IPS-NIHi11 (cell line): ENCODE measurements at regions not wholly inside any gene's neighbourhood (a gene's known extent, or its start where the extent isn't known, plus 50 kb on each side); places are given as distances from the start of the nearest gene placed in this dataset.
"Not testable (repeated sequence)": the region's sequence is repeated elsewhere in the genome, so short reads cannot be mapped to it uniquely, and the experiment has no call there.

Source experiments
- DNase-seq: peaks from one replicate; pipeline ENCODE4 v3.0.0; 2012; ENCODE audit warnings: mixed read lengths, low spot score

DNA sequence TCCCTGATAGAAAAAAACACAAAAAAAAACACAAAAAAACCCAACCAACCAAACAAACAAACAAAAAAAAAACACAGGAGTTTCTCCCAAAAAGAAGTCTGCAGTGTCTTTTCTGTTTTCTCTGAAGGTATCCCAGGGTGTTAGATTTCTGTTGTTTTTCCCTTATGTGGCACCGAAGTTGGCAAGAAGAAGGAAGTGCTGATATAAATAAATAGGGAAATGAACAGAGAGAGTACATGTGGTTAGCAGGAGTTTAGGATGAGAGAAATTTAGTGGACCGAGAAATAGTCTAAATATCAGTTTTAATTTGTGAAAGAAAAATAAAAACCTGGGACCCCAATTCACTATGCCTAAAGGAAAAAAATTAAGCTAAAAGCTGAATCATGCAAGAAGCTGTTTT is 287.0 kb upstream of the SGCG start:
- no peak for DNase-seq

DNA sequence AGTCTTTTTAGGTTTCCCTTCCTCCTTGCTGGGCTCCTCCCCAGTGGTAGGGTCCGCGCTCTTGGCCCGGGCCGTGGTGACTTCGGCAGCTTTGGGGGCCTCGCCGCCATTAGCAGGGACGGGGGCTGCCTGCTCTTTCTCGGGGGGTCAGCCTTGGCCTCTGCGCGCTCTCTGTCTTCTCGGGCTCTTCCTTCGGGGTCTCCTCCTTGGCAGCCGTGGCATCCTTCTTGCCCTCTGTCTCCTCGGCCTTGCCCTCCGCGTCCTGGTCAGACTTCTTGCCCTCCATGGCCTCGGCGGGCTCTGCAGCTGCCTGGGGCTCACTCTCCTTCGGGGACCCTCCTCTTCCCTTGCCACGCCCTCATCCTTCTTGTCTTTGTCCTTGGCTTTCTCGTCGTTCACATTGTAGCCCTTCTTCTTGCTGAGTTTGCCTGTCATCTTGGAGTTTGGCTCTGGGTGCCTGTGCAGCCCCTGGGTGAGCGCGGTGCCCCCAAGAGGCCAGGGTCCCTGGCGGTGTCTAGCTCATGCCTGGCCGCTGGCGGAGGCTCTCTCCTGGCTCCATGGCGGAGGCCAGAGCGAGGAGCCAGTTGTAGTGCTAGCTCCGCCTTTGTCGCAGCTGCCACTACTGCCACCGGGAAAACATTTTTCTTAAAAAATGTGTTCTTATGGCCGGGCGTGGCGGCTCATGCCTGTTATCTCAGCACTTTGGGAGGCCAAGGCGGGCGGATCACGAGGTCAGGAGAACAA is 283.0 kb upstream of the SGCG start:
- DNase-seq, result no peak

DNA sequence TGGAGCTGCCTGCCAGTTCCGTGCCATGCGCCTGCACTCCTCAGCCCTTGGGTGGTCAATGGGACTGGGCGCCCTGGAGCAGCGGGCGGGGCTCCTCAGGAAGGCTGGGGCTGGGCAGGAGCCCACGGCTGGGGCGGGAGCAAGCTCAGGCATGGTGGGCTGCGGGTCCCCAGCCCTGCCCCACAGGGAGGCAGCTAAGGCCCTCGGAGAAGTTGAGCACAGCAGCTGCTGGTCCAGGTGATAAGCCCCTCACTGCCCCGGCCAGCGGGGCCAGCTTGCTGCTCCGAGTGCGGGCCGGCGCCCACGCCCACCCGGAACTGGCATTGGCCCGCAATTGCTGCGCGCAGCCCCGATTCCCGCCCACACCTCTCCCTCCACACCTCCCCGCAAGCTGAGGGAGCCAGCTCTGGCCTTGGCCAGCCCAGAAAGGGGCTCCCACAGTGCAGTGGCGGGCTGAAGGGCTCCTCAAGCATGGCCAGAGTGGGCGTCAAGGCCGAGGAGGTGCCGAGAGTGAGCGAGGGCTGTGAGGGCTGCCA is 280.3 kb upstream of the SGCG start:
- not testable (repeated sequence) for DNase-seq

DNA sequence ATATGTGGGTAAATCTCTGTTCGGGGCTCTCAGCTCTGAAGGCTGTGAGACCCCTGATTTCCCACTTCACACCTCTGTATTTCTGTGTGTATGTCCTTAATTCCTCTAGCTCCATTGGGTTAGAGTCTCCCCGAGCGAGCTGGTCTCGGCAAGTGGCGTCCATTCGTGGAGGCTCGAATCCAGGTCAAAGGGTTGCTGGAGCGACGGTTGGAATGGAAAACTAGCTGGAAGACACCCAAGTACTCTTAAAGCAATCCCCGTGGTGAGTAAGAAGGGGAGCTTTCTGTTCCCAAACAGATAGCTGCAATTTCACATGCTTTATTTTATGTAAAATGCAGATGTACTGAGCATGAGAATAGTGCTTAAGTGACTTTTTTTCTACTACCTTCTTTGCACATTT is 277.5 kb upstream of the SGCG start:
- no peak for DNase-seq

DNA sequence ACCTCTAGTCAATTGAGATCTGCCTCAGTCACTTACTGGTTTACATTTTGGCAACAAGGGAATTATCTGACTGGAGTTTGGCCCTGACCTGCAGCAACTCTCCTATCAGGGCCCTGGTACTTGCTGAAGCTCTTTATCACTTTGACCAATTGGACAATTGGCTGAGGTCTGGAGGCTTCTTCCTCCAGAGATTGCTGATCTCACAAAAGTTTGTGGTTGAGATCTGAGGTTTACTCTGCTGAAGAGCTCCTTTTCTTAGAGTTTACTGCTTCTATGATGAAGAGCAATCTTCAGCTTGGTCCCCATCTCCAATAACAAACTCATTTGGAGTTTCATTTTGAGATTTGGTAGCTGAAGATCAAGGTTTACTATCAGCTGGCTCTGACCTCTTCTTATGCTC is 276.9 kb upstream of the SGCG start:
- DNase-seq, result no peak

DNA sequence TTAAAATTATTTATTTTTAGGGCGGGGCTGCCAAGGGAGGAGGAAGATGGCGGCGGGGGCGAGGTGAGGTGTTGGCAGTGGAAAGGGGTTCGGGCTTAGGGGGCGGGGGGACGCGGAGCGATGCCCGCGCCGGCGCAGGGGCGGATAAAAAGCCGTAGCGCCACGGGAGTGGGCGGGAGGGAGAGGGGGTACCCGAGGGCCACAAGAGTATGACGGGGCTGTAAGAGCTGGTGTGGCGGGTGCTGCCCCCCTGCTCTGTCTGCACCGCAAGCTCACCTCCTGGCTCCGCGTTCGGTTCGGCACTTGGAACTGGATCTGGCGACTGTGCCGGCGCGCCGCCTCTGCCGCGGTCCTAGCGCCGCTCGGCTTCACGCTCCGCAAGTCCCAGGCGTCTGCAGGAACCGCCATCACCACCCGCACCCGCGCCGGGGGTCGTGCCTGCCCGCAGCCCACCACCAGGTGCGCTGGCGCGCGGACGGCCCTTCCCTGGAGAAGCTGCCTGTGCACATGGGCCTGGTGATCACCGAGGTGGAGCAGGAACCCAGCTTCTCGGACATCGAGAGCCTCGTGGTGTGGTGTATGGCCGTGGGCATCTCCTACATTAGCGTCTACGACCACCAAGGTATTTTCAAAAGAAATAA is 265.2 kb upstream of the SGCG start:
- DNase-seq, result peak; percentile 79

DNA sequence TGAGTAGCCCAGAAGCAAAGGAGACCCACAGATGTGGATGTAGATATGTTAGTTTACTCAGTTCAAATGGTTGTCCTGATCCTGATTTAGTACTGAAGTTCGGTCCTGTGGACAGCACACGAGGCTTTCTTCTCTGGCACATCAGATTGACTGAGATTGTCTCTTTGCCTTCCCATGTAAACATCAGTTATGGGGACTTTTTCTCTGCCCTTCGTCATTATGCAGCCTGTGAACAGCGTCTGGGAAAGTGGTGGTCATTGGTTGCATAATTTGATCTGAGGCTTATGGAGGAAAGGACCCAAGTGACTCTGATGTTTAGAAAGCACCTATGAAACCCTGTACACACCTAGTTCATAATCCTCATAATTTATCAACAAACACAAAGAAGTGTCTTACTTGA is 264.5 kb upstream of the SGCG start:
- DNase-seq, result not testable (repeated sequence)

DNA sequence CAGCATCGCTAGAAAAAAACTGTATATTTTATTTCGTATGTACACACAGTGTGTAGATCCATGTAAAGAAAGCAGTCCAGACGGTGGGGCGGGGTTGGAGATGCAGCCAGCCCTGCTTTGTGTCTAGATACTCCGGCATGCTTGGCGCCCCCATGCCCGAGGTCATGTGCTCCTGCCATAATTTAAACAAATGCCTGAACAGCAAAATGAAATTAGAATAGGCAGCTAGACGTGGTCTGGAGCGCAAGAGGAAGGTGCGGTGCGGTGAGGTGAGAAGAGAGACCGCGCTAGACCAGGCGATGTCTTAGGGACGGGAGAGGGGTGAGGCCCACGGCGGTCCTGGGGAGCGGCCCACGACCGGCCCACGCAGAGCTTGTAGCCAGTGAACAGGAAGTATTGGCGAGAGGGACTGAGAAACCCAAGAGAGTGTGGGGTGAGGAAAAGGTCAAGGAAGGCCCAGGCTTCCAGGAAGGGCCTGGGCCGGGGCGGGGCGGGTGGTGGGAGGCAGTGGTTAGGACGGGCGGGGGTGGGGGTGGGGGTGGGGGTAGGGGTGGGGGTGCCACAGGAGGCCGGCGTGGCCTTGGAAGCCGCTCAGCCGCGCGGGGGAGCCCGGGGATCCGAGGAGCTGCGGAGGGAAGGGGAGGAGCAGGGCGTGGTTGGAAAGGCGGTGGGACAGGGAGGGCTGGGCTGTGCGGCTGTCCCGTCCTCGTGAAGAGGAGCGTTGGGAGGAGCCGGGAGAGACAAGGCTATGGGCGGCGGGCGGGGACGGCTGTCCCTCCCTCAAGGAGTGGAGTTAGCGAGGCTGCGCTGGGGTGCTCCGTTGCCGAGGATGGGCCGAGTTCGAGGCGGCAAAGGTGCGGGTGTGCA is 254.7 kb upstream of the SGCG start:
- peak; percentile 76 for DNase-seq

DNA sequence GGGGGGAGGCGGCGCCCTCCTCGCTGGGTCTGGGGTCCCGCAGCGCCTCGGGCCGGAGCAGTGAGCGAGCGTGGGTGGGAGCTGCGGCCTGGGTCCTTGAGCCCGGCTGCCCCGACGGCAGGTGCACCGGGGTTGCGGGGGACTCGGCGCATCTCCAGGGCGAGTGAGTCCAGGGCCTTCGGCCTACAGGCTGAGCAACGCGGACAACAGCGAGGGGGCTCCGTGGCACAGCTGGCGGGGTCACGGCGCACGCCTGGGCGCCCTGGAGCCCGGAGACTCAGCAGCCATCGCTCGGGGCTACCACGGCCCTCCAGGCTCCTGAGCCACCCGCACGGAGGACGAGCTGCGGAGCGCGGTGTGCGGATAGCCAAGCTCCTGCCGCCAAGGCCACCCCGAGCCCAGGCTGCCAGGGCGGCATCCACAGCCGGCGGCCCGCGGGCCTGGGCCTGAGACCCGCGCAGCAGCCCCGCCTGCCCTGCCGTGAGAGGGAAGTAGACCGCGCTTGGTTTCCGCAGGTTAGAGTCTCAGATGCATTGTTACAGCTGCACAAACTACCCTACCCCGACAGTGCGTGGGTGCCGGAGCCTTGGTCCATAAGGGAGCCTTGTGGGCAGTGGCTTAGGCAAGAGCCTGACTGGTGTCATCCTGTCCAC is 253.9 kb upstream of the SGCG start:
- peak; percentile 38 for DNase-seq

DNA sequence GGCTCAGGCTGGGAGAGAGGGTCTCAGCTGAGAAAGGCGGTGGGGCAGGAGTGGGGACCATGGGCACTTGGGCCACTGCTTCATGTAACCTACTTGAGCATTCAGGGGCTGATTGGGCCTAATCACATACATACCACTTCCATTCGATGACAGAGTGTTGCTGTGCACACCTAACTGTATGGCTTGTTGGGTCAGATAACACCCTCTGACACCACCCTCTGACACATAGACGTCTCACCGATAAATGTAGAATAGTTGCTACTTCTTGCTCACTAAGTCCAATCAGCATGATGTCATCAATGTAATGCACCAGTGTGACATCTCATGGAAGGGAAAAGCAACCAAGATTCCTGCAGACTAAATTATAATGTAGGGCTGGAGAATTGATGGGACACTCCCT is 252.9 kb upstream of the SGCG start:
- not testable (repeated sequence) for DNase-seq

DNA sequence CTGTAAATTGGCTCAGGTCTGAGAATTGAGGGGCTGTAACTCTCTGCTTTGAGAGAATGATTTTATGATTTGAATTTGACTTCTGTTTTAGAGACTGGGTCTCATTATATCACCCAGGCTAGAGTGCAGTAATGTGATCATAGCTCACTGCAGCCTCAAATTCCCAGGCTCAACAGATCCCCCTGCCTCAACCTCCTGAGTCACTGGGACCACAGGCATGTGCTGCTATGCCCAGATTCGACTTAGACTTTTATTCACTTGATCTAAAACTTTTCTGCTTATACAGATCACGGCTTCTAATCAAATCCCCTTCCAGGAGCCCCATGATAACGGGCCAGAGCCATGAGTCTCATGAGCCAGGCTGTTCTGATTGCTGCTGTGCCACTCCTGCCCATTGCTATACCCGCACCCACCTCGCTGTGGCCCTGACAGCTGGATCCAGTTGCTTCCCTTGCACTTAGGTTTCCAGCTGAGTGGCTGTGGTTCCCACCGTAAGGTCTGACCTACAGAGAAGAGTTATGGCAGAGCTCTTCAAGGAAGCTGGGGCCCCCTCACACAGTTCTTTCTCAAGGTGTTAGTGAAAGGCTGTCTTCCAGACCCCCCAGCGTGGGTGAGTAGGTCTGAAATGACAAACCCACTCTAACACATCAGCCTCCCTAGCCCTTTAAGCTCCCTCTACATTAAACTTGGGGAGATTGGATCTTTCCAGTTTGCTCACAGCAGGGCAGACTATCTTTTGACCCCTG is 251.2 kb upstream of the SGCG start:
- DNase-seq, result no peak

DNA sequence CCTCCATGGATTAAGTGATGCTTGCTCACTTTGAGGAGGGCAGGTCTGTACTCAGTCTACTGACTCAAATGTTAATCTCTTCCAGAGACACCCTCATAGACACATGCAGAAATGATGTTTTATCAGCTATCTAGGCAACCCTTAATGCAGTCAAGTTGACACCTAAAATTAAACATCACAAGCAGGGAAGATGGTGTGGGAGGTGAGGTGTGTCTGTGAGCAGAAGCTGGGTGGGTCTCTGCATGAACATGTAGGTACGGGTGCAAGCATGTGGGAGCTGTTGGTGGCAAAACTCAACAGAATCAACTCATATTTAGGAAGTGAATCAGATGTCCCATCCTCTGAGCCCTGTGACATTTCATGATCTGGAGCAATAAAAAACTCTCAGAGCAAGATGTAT is 249.2 kb upstream of the SGCG start:
- no peak for DNase-seq

DNA sequence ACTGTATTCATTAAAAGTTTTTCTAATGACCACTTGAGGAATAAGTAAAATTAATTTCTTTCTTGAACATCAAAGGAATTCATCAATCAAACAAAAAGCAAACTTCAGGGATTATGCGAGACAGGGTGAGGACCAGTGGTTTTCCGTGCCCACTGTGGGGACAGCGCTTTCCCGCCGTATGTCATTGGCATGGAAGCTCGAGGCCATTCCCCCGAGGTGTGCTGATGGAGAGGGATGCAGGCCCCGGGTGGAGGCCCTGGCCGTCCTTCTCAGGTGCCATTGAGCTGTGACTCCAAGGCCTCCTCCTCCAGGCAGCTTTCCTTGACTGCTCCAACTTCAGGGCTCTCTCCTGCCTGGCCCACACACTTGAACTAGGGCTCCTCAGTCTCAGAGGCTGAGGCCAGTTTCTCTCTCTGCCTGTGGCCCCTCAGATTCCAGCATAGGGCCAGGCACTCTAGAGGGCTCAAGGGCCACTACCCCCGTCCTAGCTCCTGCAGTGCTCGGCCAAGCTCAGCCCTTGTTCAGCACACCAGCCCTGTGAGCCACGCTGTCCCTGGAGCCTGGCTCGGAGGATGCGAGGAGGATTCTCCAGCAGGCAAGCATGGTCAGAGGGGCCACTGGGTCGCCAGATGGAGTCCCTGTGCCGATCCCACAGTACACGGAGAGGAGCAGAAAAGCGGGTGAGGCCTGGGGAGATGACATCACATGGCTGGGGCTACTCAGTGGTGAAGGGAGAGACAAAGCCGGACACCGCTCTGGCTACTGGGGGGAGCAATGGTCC is 248.0 kb upstream of the SGCG start:
- not testable (repeated sequence) for DNase-seq

DNA sequence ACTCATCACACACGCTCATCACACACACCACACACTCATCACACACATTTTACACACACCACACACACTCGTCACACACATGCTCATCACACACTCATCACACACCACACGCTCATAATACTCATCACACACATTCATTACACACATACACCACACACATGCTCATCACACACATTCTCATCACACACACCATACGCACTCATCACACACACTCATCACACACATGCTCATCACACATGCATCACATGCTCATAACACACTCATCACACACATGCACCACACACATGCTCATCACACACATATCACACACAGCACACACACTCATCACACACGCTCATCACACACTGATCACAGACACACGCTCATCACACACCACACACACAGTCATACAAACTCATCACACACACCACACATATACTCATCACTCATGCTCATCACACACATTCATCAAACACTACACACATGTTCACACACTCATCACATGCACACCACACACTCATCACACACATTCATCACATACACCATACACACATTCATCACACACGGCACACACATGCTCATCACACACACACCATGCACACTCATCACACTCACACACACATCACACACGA is 247.1 kb upstream of the SGCG start:
- no peak for DNase-seq

DNA sequence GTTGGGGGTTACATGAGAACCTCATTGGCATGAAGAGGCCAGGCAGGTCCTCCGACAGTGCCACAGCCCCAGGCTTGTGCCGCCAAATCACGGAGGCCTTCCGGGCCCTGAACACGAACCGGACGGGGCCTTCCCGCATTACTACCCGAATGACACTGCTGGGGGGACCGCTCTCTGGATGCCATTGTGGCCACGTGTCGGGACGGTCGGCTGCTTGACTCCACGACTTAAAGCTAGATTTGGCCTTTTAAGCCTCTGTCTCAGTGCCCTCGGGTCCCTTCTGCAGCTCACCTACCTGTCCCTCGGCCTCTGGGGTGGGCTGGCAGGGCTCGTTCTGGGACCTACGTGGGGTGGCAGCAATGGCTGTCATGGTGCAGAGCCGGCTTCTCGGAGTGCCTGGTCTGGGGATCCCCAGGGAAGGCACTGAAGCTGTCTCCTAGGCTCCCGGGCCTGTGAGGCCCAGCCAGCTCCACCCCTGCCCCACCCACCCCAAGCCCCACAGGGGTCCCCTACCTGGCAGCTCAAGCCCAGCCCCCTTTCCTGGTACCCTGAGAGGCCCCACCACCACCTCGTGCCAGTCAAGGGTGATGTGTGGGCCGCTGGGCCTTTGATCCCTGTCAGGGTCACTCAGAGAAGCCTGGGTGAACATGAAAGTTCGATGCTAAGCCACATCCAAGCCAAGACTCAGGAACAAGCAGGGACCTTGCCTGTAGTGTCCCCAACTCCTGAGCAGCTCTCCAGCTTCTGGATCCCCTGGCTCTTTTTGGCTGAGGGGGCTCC is 245.8 kb upstream of the SGCG start:
- no peak for DNase-seq

DNA sequence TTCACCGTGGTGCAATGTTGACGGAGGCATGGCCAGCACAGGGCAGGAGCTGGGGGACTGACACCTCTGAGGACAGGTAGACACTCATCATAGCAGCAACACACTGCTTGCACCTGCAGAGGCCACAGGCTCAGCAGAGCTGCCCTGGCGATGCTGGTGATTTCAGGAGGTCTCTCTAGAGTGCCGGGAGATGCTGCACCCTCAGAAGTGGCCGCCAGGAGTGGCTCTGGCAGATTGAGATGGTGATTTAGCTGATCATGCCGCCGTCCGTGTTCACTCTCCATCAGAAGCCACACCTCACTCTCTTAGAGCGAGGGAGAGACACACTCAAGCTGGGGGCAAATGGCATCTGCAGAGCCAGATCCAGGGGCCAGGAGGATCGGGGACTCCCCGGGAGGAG is 244.6 kb upstream of the SGCG start:
- DNase-seq, result no peak

DNA sequence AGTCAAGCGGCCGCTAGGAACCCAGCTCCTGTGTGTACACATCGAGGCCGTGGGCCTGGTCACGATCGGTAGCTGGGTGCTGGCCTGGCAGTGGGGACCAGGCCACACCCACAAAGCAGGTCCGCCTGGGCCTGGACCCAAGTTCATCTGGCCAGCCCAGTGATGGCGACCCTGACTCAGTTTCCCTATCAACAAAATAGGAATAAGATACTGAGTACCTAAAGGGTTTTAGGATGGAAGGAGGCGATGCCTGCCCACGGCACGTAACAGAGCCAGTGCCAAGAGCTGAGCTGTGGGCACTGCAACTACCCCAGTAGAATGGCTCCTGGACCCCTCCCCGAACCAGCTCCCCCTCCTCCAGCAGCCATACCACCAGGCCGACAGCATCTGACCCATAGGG is 243.5 kb upstream of the SGCG start:
- no peak for DNase-seq

DNA sequence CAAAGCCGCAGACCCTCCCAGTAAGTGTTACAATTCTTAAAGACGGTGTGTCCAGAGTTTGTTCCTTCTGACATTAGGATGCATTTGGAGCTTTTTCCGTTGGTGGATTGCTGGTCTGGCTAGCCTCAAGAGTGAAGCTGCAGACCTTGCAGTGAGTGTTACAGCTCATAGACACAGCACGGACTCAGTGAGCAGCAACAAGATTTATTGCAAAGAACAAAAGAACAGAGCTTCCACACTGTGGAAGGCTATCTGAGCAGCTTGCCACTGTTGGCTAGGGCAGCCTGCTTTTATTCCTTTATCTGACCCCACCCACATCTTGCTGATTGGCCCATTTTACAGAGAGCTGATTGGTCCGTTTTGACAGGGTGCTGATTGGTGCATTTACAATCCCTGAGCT is 242.8 kb upstream of the SGCG start:
- DNase-seq, result no peak

DNA sequence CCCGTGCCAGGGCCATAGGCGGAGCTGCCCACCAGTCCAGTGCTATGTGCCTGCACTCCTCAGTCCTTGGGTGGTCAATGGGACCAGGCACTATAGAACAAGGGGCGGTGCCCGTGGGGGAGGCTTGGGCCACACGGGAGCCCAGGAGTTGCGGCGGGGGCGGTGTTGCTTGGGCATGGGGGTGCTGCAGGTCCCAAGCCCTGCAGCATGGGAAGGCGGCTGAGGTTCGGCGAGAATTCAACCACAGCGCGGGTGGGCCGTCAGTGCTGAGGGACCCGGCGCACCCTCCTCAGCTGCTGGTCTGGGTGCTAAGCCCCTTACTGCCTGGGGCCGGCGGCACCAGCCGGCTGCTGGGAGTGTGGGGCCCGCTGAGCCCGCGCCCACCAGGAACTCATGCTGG is 242.2 kb upstream of the SGCG start:
- no peak for DNase-seq
